Heart left ventricle (tissue), 16 donors: ENCODE measurements at regions not wholly inside any gene's neighbourhood (a gene's known extent, or its start where the extent isn't known, plus 50 kb on each side); places are given as distances from the start of the nearest gene placed in this dataset.

ENCODE experiments used
- ATAC-seq, 4 donors: fragments of 200-7000 bp; cut with Tn5 transposase; one replicate each; pipeline ENCODE4 v1.9.1; 2020 to 2022; ENCODE audit warnings: moderate library complexity in 4 of 4, mild to moderate bottlenecking in 3 of 4, moderate number of reproducible peaks in 1 of 4
- DNase-seq, 5 donors: peaks; one replicate each; pipeline ENCODE4 v3.0.0-alpha.2; 2020
- H3K27ac ChIP-seq, 12 donors: fragments of 200-600 bp; sonication (generic) in 4 of 12; one replicate each; pipeline versions ENCODE4 v1.5.0 to v1.8.0; 2016 to 2022; ENCODE audit warnings: mild to moderate bottlenecking in 2 of 12
- H3K27me3 ChIP-seq, 9 donors: fragments of 200-600 bp; sonication (generic) in 2 of 9; one replicate each; pipeline versions ENCODE4 v1.5.1 to v1.8.0; 2016 to 2022; ENCODE audit warnings: mild to moderate bottlenecking in 3 of 9
- H3K36me3 ChIP-seq, 9 donors: fragments of 200-600 bp; sonication (generic) in 2 of 9; one replicate each; pipeline versions ENCODE4 v1.5.0 to v1.8.0; 2018 to 2022; ENCODE audit warnings: mild to moderate bottlenecking in 2 of 9
- H3K4me1 ChIP-seq, 12 donors: fragments of 200-600 bp; sonication (generic) in 4 of 12; one replicate each; pipeline versions ENCODE4 v1.5.0 to v1.8.0; 2016 to 2022; ENCODE audit warnings: mild to moderate bottlenecking in 3 of 12
- H3K4me3 ChIP-seq, 12 donors: fragments of 200-600 bp; sonication (generic) in 4 of 12; one replicate each; pipeline versions ENCODE4 v1.5.0 to v1.8.0; 2017 to 2022; ENCODE audit warnings: mild to moderate bottlenecking in 9 of 12, moderate library complexity in 4 of 12
- H3K9me3 ChIP-seq, 12 donors: fragments of 200-600 bp; sonication (generic) in 4 of 12; one replicate each; pipeline versions ENCODE4 v1.5.0 to v1.8.0; 2016 to 2022; ENCODE audit warnings: mild to moderate bottlenecking in 1 of 12
- CTCF ChIP-seq, 12 donors: fragments of 200-600 bp; sonication (generic) in 4 of 12; IDR thresholded peaks; one replicate each; pipeline versions ENCODE4 v1.5.0 to v1.8.0; 2018 to 2022; ENCODE audit warnings: antibody characterized with exemption in 12 of 12, mild to moderate bottlenecking in 5 of 12
- POLR2A ChIP-seq, 2 donors: fragments of 450-650 bp; IDR thresholded peaks; one replicate each; pipeline ENCODE4 v1.6.1; 2017; ENCODE audit warnings: antibody characterized with exemption in 2 of 2, mild to moderate bottlenecking in 2 of 2, moderate library complexity in 2 of 2
- WGBS, 4 donors: extraction: QIAGEN DNeasy Blood & Tissue Kit in 2 of 4; methylation state at CpG; one replicate each; pipeline versions ENCODE4 v1.1.5 to v1.1.7; 2013 to 2018; 5-methylcytosine and 5-hydroxymethylcytosine counted together
- intact Hi-C, 10 donors: fragments of 100-400 bp; cut with DNase I; formaldehyde crosslinking; loops; one replicate each; pipeline versions ENCODE4 v1.11.1 to v1.14.2; 2022
- donor health status: ischemic (EF 13 %, LVEDD 7.1; RV severe dilation, severe dysfunction).
- donor health status: healthy with polysubstance abuse.
- donor health status: DM: no; HTN: yes; CAD: no.
- donor health status: DM: no; HTN: no; CAD: no.
- donor health status: ischemic (EF 25% LVEDD 6.9; RV normal size, moderate dysfunction).
- donor health status: ischemic (EF 25% LVEDD 5.7; RV mildly dilated, moderate dysfunction).
- donor health status: healthy.
- donor health status: DM: yes; HTN: yes; CAD: no.
- donor health status: ischemic (EF 35%, LVEDD 5.7; RV mildly dilated, moderate dysfunction).
- donor health status: nonischemic (EF 11% LVEDD 7.7; RV severe dilation, severe dysfunction).
- donor health status: DM: yes; HTN: yes; CAD: no.
- donor health status: PGD.
- donor health status: ischemic (EF 29% LVEDD 5.4; RV normal size, mild dysfunction).
- donor health status: nonischemic (EF 23%, LVEDD 6.1; RV moderate dilation, normal function).

GRCh38 chr9:124205686-124206352 is 51.9 kb upstream of the NEK6 start:
- no peak for DNase-seq
- WGBS, 4 donors, result 82 to 85% (median 84%) methylated on average over 2 of the region's 2 CpGs
- TF ChIP-seq POLR2A (IDR thresholded peaks at IDR 0.05) (no peak), CTCF (IDR thresholded peaks at IDR 0.05) (no peak)
- no peaks in the 10 kb centered on the region for H3K27me3 ChIP-seq
- H3K4me3 ChIP-seq, result no peak overlapping the region
- no peak for ATAC-seq
- no peaks in the 10 kb centered on the region for H3K9me3 ChIP-seq
- no peak overlapping the region for H3K27ac ChIP-seq
- no peaks in the 10 kb centered on the region for H3K36me3 ChIP-seq
- intact Hi-C loops, result no loop called here
- peaks cover 0 to 50% (median 0%) of the 10 kb centered on the region in 12 donors for H3K4me1 ChIP-seq

- H3K27me3 ChIP-seq, result no peaks in the 10 kb centered on the region
- TF ChIP-seq POLR2A (IDR thresholded peaks at IDR 0.05) (no peak), CTCF (IDR thresholded peaks at IDR 0.05) (no peak)
- no peaks in the 10 kb centered on the region for H3K36me3 ChIP-seq
- intact Hi-C loops, result no loop called here
- H3K27ac ChIP-seq, result no peak overlapping the region
- H3K4me1 ChIP-seq, result peaks cover 0 to 50% (median 0%) of the 10 kb centered on the region in 12 donors
- WGBS, 4 donors, result 86 to 92% (median 89%) methylated on average over 2 of the region's 2 CpGs
- no peaks in the 10 kb centered on the region for H3K9me3 ChIP-seq
- no peak overlapping the region for H3K4me3 ChIP-seq
- ATAC-seq (no peak), DNase-seq (no peak)
Observed at GRCh38 chr9:124206391-124206790, 51.4 kb upstream of the NEK6 start.
